GM15510 (cell line): ENCODE measurements at regions not wholly inside any gene's neighbourhood (a gene's known extent, or its start where the extent isn't known, plus 50 kb on each side); places are given as distances from the start of the nearest gene placed in this dataset.

Source experiments
- POLR2A ChIP-seq: IDR thresholded peaks from 3 replicates; pipeline ENCODE4 v1.6.1; 2011; ENCODE audit warnings: borderline replicate concordance; ENCODE audit not compliant: insufficient read length; ENCODE audit errors: extremely low read depth

DNA sequence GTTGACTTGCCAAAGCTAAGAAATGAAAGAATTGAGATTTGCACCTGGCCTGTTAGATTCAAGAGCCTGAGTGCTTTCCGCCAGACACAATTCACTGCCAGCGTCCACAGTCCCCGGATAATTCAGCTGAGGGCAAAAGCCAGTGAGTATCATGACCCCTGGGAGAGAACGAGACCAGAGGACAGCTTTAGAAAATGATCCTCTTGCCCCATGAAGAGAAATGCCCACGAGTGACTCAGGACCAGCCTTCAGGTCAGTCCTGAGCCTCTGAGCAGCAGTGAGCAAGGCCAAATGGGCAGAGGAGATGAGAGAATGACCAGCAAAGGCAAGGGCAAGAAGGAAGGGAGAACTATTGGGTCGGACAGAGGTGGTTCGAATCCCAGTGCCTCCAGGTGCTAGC is 273.5 kb downstream of the FAM43A start:
- TF ChIP-seq POLR2A, result no peak

DNA sequence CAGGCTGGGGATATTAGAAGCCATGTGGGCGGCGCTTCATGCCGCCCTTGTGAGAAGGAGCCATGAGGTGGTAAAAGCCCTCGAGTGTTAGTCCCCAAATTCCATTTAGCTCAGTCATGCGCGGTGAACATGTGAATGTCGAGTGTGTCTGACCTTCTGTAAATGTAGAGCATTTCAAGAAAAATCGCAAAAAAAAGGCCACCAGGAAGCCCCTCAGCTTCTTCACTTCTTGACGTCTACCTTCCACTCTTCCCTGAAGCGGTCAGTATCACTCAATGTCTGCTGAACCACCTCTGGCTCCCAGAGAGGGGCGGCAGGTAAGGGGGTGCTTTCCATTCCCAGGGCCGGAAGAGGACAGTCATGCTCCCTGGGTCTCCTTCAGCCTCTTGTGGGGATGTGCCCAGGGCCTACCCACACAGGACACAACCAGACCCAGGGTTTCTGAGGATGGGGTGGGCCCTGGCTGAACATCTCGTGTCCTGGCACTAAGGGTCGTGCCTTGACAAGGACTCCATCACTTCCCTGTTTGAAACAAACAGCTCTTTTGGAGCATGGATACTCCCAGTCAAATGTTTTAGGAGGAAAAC is 274.9 kb downstream of the FAM43A start:
- no peak for TF ChIP-seq POLR2A

DNA sequence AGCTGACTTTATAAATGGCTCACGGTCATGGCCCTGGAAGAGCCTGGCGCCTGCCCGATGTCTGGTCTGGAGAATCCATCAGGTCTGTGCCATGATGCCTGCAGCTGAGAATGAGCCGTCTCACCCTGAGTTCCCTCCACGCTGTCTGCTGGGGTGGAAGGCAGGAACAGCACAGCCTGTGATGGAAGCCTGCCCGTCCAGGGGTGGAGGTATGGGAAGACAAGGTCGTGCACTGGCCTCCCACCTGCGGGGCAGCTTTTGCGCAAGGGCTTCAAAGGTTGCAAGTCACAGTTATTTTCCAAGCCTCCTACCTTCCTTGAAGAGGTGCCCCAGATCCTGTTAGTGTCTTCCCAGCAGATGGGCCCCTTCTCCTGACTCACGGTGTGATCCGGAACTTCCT is 275.5 kb downstream of the FAM43A start:
- no peak for TF ChIP-seq POLR2A

DNA sequence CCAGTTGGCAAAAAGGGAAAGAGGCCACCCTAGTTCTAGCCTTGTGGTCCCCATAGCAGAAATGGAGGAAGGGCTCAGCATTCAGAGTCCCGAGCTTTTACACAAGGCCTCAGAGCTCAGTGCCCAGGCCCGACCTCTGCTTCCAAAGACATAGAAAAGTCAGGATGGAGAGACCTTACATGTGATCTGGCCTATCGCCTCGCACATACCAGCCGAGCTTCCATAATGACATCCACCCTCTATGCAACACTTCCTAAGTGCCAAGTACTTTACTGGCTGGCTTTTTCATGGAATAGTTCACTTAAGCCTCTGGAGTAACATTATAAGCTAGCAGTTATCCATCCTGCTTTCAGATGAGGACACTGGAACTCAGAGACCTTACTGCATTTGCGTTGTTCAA is 275.9 kb downstream of the FAM43A start:
- no peak for TF ChIP-seq POLR2A

DNA sequence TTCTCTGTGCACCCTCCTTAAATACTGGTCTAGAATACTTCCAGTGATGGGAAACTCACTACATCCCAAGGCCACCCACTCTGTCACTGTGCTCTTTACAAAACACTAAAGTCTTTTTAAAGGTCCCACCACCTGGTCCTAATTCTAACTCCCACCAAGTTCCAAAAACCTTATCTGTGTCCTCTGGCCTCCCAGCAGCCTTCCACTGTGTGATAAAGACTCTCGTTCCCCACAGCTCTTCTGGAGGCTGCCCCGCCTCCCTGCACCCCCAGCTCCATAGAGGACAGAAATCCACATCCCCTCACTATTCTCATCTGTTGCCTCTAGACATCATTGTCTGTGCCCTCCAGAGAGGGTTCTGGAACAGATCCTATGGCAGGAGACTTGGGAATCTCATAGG is 276.4 kb downstream of the FAM43A start:
- no peak for TF ChIP-seq POLR2A

DNA sequence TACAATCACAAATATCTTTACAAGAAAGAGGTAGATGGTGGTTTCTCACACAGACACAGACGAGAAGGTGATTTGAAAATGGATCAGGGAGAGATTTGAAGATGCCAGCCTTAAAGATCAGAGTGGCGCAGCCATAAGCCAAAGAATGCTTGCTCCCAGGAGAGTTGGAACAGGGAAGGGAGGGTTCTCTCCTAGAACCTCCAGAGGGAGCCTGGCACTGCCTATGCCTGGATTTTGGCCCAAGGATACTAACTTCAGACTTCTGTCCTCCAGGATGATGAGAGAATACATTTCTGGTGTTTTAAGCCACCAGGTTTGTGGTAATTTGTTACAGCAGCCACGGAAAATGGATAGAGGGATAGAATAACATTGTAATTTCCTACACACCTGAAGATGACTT is 279.1 kb downstream of the FAM43A start:
- no peak for TF ChIP-seq POLR2A

DNA sequence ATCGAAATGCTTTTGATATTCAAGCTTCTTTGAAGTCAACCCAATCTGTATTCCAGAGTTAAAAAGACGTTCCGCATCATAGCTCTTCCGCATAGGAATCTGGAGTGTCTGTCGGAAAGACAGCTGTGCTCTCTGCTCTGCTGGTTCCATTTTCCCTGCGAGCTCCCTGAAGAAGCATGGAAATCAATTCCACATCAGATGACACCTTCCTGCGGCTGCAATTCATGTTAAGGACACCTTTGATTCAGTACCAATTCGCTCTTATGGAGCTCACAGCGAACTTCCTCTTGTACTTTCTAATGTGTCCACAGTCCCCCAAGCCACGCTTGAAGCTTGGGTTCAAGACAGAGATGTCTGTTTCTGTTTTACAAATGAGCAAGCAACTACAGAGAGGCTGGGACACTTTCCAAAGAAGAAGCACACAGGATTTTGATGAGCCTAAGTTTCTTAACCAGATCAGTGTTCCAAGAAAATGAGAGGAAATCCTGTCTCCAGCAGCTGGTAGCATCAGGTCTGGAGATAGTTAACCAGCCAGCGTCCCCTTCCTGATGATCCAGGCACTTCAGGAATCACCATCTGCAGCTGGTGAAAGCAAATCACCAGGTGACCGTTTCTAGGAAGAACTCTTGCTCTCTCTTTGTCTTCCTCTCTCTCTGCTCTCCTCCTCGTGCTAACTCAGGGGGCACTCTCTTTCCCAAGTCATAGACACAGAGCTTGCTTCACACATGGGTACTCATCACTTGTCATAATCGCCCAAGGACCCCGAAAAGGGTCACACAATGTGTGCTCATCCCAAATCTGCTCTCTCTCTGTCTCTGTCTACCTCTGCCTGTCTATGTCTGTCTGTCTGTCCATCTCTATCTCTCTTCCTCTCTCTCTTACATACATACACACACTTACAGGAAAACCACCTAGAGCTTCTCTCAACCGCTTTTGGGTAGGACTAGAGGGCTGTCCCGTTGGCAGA is 281.8 kb downstream of the FAM43A start:
- no peak for TF ChIP-seq POLR2A

DNA sequence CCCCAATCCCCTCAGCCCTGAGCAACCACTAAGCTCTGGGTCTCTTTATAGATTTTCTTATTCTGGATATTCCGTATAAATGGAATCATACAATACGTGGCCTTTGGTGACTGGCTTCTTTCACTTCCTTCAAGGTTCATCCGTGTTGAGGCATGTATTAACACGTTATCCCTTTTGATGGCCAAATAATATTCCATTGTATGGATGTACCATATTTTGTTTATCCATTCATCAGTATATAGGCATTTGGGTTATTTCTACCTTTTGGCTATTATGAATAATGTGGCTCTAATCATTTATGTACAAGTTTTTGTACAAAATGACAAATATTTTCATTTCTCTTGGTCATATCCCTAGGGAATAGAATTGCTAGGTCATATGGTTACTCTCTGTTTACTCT is 284.4 kb downstream of the FAM43A start:
- no peak for TF ChIP-seq POLR2A

DNA sequence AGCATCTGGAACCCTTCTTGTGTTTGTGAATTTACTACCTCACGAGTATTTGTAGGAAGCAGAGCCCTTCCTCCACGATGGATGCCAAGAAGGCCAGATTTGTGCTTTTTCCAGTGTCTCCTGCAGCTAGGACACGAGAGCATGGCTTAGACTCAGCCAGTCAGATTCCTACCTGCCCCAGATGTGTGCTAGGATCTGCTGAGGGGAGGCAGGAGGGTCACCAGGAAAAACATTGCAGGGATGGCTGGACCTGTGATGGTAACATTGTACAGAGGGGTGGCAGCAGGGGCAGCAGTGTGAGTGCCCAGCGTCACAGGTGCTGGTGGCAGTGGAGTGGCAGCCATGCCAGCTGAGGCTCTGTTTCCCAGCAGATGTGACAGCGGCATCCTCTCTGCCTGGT is 285.3 kb downstream of the FAM43A start:
- TF ChIP-seq POLR2A, result no peak

DNA sequence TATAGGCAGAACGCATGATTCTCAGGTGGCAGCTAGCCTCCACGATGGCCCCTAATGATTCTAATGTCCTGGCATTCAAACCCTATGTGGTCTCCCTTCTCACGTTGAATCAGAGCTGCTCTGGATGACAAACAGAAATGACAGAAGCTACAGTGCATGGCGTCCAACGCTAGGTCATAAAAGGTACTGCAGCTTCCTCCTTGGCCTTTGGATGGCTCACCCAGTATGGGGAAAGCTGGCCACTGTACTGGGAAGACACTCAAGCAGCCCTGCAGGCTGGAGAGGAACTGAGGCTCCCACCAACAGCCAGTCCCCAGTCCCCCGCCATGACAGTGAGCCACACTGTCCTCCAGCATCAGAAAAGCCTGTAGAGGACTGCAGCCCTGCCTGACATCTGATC is 286.3 kb downstream of the FAM43A start:
- no peak for TF ChIP-seq POLR2A

DNA sequence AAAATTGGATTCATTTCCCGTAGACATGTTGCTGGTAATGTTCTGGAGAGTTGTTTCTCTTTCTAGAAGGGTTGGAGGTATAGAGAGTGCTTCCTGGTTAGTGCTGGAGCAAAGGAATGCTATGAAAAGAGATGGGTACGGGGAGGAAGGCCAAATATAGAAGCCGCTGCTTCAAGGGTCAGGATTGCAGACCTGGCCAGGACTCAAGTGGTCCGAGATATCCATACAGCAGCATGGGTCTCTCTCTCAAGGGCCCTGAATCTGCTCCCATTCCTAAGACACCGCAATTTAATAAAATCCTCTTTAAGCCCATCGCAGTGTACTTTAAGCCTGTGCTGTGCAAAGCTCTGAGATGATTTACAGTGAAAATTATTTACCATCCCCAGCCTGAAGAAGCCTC is 287.0 kb downstream of the FAM43A start:
- TF ChIP-seq POLR2A, result no peak

DNA sequence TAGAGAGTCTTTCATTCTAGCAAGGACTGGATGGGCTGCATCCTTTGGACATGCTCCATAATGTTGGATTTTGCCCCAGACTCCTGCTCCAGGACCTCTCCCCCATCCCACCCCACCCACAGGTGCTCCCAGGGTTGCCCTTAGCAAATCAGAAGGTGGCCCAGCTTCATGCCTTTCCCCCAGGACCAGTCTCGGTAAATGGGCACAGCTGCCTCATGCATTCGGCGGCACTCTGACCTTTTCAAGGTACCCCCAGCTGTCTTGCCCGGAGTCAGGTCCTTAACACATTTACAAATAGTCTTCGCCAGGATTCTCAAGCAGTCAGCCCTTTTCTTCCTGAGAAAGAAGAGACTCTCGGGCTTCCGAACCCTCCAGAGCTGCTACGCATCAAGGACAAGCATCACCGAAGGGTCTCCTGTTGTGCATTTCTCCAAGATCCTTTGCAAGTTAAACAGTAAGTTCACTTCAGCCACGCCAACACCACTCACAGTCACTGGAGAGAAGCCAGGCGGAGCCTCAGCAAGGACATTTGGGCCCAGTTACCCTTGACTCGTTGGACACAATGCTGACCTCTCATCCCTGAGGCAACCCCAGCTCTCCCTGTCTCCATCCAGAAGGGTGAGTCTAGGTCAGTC is 287.8 kb downstream of the FAM43A start:
- no peak for TF ChIP-seq POLR2A

DNA sequence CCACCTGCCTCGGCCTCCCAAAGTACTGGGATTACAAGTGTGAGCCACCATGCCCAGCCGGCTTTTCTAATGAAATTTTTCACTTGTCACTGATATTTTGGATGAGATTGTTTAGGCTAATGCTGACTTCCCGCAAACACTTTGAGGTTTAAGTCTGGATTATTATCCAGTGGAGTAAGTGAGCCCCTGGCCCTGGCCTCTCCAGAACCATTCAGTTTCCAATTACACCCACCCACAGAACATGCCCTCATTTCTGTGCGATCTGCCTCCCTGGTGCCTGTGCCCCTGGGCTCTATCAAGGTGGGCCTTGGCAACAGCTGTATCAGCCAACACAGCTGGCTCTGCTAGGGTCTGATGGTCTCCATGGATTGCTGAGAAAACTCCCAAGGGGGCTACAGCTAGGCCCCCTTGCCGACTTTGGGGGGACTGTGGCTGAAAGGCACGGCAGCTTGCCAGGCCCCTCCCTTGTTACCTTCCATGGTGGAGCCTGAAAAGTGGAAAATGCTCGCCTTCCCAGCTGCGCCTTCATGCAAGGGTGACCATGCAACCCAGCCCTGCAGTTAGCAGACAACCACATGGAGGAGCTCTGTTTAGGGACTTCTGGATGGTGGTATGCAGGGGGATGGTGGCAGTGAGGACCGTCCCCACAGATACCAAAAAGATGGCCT is 288.9 kb downstream of the FAM43A start:
- no peak for TF ChIP-seq POLR2A

DNA sequence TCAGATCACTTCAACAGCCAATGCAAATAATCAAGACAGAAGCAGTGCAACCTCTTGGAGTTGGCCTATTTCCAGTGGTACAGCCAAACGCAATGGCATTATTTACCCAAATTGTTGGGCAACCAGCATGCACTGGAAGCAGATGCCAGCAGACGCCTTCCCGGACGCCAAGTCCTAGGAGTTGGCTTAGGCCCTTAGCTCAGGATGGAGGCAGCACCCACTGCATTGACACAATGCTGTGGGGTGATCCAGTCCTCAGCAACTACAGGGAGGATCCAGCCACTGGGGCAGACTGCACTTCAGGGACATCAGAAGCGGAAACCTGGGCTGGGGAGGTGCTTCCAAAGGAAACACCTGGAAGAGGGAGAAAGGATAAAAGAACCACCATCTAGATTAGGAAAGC is 290.4 kb downstream of the FAM43A start:
- TF ChIP-seq POLR2A, result no peak

DNA sequence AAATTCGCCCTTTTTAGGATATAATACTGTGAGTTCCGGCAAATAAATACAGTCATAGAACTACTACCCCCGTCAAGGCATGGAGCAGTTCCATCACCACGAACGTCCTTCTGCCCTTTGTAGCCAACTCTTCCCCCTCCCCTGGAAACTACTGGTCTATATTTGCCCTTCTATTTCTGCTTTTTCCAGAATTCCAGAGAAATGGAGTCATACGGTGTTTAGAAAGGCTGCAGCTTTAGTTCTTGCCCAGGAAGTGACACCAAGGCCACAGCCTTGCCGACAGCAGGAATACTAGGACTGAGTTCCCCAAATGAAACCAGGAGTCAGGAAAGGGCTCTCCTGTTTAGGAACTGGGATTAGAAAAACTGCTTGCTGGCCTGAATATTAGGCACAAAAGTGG is 291.2 kb downstream of the FAM43A start:
- no peak for TF ChIP-seq POLR2A

DNA sequence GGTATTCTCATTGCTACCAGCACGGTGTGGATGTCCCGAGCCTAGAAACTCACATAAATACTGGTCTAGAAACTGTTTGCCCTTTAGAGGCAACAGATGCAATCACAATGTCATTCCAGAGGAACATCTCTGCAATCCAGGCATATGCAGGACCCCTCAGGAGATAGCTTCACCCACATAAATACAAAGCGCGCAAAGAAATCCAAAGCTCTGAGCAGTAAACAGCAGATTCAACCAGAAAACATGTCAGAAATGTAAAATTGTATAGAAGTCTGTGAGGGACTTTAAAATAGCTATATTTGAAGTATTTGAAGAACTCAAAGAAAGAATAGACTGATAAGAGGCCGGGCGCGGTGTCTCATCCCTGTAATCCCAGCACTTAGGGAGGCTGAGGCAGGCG is 291.7 kb downstream of the FAM43A start:
- TF ChIP-seq POLR2A, result no peak

DNA sequence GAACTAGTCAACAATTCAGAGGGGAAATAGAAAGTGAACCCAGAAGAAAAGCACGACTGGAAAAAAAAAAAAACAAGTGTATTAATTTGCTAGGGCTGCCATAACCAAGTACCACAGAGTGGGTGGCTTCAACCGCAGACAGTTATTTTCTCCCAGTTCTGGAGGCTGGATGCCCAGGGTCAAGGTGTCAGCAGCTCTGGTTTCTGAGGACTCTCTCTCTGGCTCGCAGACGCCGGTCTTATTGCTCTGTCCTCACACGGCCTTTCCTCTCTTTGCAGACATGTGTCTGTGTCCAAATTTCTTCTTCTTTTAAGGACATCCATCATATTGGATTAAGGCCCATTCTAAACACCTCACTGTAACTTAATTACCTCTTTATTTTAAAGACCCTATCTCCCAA is 291.8 kb downstream of the XXYLT1 start:
- no peak for TF ChIP-seq POLR2A
